Right lobe of liver (tissue), 4 donors: ENCODE measurements at regions not wholly inside any gene's neighbourhood (a gene's known extent, or its start where the extent isn't known, plus 50 kb on each side); places are given as distances from the start of the nearest gene placed in this dataset.

Source experiments
- CTCF ChIP-seq, 4 donors: fragments of 200-600 bp in 3 of 4; fragments of 450-650 bp in 1 of 4; IDR thresholded peaks; one replicate each; pipeline versions ENCODE4 v1.5.1 to v1.8.0; 2016 to 2022; ENCODE audit warnings: antibody characterized with exemption in 4 of 4, mild to moderate bottlenecking in 2 of 4
- POLR2A ChIP-seq: fragments of 450-650 bp; IDR thresholded peaks from one replicate; pipeline ENCODE4 v1.6.1; 2017; ENCODE audit warnings: antibody characterized with exemption, mild to moderate bottlenecking
- donor health status: DM: no; HTN: no; CAD: no.
- donor health status: DM: no; HTN: no; CAD: no.
- donor health status: DM: no; HTN: yes; CAD: no.

GRCh38 chrY:8352201-8352600, 985.1 kb upstream of the TSPY4 start:
- TF ChIP-seq POLR2A = no peak
- no peak for TF ChIP-seq CTCF (IDR thresholded peaks at IDR 0.05)
